HG02571 (cell line): ENCODE measurements at regions not wholly inside any gene's neighbourhood (a gene's known extent, or its start where the extent isn't known, plus 50 kb on each side); places are given as distances from the start of the nearest gene placed in this dataset.

ENCODE experiments used
- ATAC-seq: cut with Tn5 transposase; IDR thresholded peaks from one replicate; pipeline ENCODE4 v1.9.1; 2021; ENCODE audit warnings: mild to moderate bottlenecking, moderate library complexity; ENCODE audit not compliant: unreplicated experiment

GRCh38 chr11:111444040-111444439 lies 65.0 kb upstream of the POU2AF1 start:
- ATAC-seq, result no peak

GRCh38 chr11:111443640-111444039 lies 64.6 kb upstream of the POU2AF1 start:
- ATAC-seq, result no peak

- ATAC-seq, result no peak
Observed at GRCh38 chr11:111443032-111443431, 64.0 kb upstream of the POU2AF1 start.

- no peak for ATAC-seq
Observed at GRCh38 chr11:111441443-111441842, 62.4 kb upstream of the POU2AF1 start.

GRCh38 chr11:111440416-111441205 lies 61.5 kb upstream of the POU2AF1 start:
- ATAC-seq, result no peak

- no peak for ATAC-seq
Observed at GRCh38 chr11:111439901-111440300, 60.8 kb upstream of the POU2AF1 start.

- ATAC-seq, result peak; percentile 59
Observed at GRCh38 chr11:111438846-111439520, 59.9 kb upstream of the POU2AF1 start.

GRCh38 chr11:111438168-111438567 lies 59.1 kb upstream of the POU2AF1 start:
- no peak for ATAC-seq

- no peak for ATAC-seq
Observed at GRCh38 chr11:111435046-111435698, 56.1 kb upstream of the POU2AF1 start.

- peak; percentile 63 for ATAC-seq
Observed at GRCh38 chr11:111429066-111429506, 50.0 kb upstream of the POU2AF1 start.
